ENCODE measurements at regions not wholly inside any gene's neighbourhood (a gene's known extent, or its start where the extent isn't known, plus 50 kb on each side); places are given as distances from the start of the nearest gene placed in this dataset.
A peak's percentile ranks its signal among the peaks of the same experiment; 100 is the strongest.

- no peak for DNase-seq (ENCODE audit: low spot score)
- Mint-ChIP-seq H3K27ac (no peak overlapping the region), H3K4me1 (ENCODE audit: low read depth) (peaks cover 13% of the 10 kb centered on the region), H3K4me3 (no peak overlapping the region), H3K36me3 (ENCODE audit: low read depth) (no peaks in the 10 kb centered on the region), H3K9me3 (no peaks in the 10 kb centered on the region), H3K27me3 (ENCODE audit: insufficient read depth) (peaks cover 1% of the 10 kb centered on the region)
- intact Hi-C loops (cut with micrococcal nuclease): no loop called here
Observed at GRCh38 chrX:38878641-38879340, 77.5 kb downstream of the MID1IP1 start.

- Mint-ChIP-seq H3K9me3 (no peaks in the 10 kb centered on the region), H3K27me3 (ENCODE audit: insufficient read depth) (no peaks in the 10 kb centered on the region), H3K27ac (no peak overlapping the region), H3K36me3 (ENCODE audit: low read depth) (no peaks in the 10 kb centered on the region), H3K4me3 (no peak overlapping the region), H3K4me1 (ENCODE audit: low read depth) (peaks cover 13% of the 10 kb centered on the region)
- intact Hi-C loops (cut with micrococcal nuclease): no loop called here
- no peak for DNase-seq (ENCODE audit: low spot score)
Observed at GRCh38 chrX:38879631-38880220, 78.5 kb downstream of the MID1IP1 start.

GRCh38 chrX:38880296-38880854 lies 79.1 kb downstream of the MID1IP1 start:
- H3K36me3 Mint-ChIP-seq (ENCODE audit: low read depth): no peaks in the 10 kb centered on the region
- H3K27me3 Mint-ChIP-seq (ENCODE audit: insufficient read depth): no peaks in the 10 kb centered on the region
- intact Hi-C loops (cut with micrococcal nuclease): no loop called here
- H3K9me3 Mint-ChIP-seq: no peaks in the 10 kb centered on the region
- no peak overlapping the region for H3K4me3 Mint-ChIP-seq
- H3K27ac Mint-ChIP-seq: no peak overlapping the region
- DNase-seq (ENCODE audit: low spot score): no peak
- peaks cover 13% of the 10 kb centered on the region for H3K4me1 Mint-ChIP-seq (ENCODE audit: low read depth)

GRCh38 chrX:38881066-38881465 lies 79.8 kb downstream of the MID1IP1 start:
- Mint-ChIP-seq H3K4me3 (no peak overlapping the region), H3K27ac (no peak overlapping the region), H3K4me1 (ENCODE audit: low read depth) (peaks cover 13% of the 10 kb centered on the region), H3K27me3 (ENCODE audit: insufficient read depth) (no peaks in the 10 kb centered on the region), H3K9me3 (no peaks in the 10 kb centered on the region), H3K36me3 (ENCODE audit: low read depth) (no peaks in the 10 kb centered on the region)
- intact Hi-C loops (cut with micrococcal nuclease): no loop called here
- DNase-seq (ENCODE audit: low spot score): no peak

- Mint-ChIP-seq H3K36me3 (ENCODE audit: low read depth) (no peaks in the 10 kb centered on the region), H3K27me3 (ENCODE audit: insufficient read depth) (no peaks in the 10 kb centered on the region)
Observed at GRCh38 chrX:38881727-38882126, 80.5 kb downstream of the MID1IP1 start.

GRCh38 chrX:38882894-38883626 lies 81.8 kb downstream of the MID1IP1 start:
- intact Hi-C loops (cut with micrococcal nuclease): no loop called here
- no peaks in the 10 kb centered on the region for H3K9me3 Mint-ChIP-seq
- no peak for DNase-seq (ENCODE audit: low spot score)
- no peak overlapping the region for H3K4me3 Mint-ChIP-seq
- no peak overlapping the region for H3K27ac Mint-ChIP-seq
- H3K4me1 Mint-ChIP-seq (ENCODE audit: low read depth): peaks cover 13% of the 10 kb centered on the region
- no peaks in the 10 kb centered on the region for H3K36me3 Mint-ChIP-seq (ENCODE audit: low read depth)
- no peaks in the 10 kb centered on the region for H3K27me3 Mint-ChIP-seq (ENCODE audit: insufficient read depth)

More at GRCh38 chrX:38881727-38882126, 80.5 kb downstream of the MID1IP1 start:
- Mint-ChIP-seq H3K4me1 (ENCODE audit: low read depth) (peaks cover 13% of the 10 kb centered on the region), H3K27ac (no peak overlapping the region), H3K9me3 (no peaks in the 10 kb centered on the region), H3K4me3 (no peak overlapping the region)
- intact Hi-C loops (cut with micrococcal nuclease): no loop called here
- DNase-seq (ENCODE audit: low spot score): no peak

GRCh38 chrX:38886112-38886511 lies 84.9 kb downstream of the MID1IP1 start:
- no peaks in the 10 kb centered on the region for H3K4me1 Mint-ChIP-seq (ENCODE audit: low read depth)
- H3K9me3 Mint-ChIP-seq: no peaks in the 10 kb centered on the region
- no peaks in the 10 kb centered on the region for H3K36me3 Mint-ChIP-seq (ENCODE audit: low read depth)
- DNase-seq (ENCODE audit: low spot score): no peak
- no peak overlapping the region for H3K4me3 Mint-ChIP-seq
- H3K27ac Mint-ChIP-seq: no peak overlapping the region
- intact Hi-C loops (cut with micrococcal nuclease): no loop called here
- H3K27me3 Mint-ChIP-seq (ENCODE audit: insufficient read depth): no peaks in the 10 kb centered on the region

GRCh38 chrX:38887222-38887621 lies 86.0 kb downstream of the MID1IP1 start:
- Mint-ChIP-seq H3K27me3 (ENCODE audit: insufficient read depth) (no peaks in the 10 kb centered on the region), H3K4me3 (no peak overlapping the region), H3K4me1 (ENCODE audit: low read depth) (peaks cover 8% of the 10 kb centered on the region), H3K36me3 (ENCODE audit: low read depth) (no peaks in the 10 kb centered on the region), H3K27ac (no peak overlapping the region), H3K9me3 (no peaks in the 10 kb centered on the region)
- no peak for DNase-seq (ENCODE audit: low spot score)
- intact Hi-C loops (cut with micrococcal nuclease): no loop called here

GRCh38 chrX:38890326-38890725 lies 89.1 kb downstream of the MID1IP1 start:
- Mint-ChIP-seq H3K9me3 (no peaks in the 10 kb centered on the region), H3K4me1 (ENCODE audit: low read depth) (peaks cover 10% of the 10 kb centered on the region), H3K36me3 (ENCODE audit: low read depth) (no peaks in the 10 kb centered on the region), H3K27ac (no peak overlapping the region), H3K27me3 (ENCODE audit: insufficient read depth) (no peaks in the 10 kb centered on the region), H3K4me3 (no peak overlapping the region)
- intact Hi-C loops (cut with micrococcal nuclease): no loop called here
- no peak for DNase-seq (ENCODE audit: low spot score)

- no peak overlapping the region for H3K4me3 Mint-ChIP-seq
- intact Hi-C loops (cut with micrococcal nuclease): no loop called here
- H3K36me3 Mint-ChIP-seq (ENCODE audit: low read depth): no peaks in the 10 kb centered on the region
- peaks cover 10% of the 10 kb centered on the region for H3K4me1 Mint-ChIP-seq (ENCODE audit: low read depth)
- no peaks in the 10 kb centered on the region for H3K9me3 Mint-ChIP-seq
- no peak for DNase-seq (ENCODE audit: low spot score)
- H3K27ac Mint-ChIP-seq: no peak overlapping the region
- no peaks in the 10 kb centered on the region for H3K27me3 Mint-ChIP-seq (ENCODE audit: insufficient read depth)
Observed at GRCh38 chrX:38890963-38891362, 89.7 kb downstream of the MID1IP1 start.

- Mint-ChIP-seq H3K9me3 (no peaks in the 10 kb centered on the region), H3K27ac (peak overlapping the region; percentile 16), H3K4me3 (no peak overlapping the region), H3K4me1 (ENCODE audit: low read depth) (peaks cover 10% of the 10 kb centered on the region), H3K27me3 (ENCODE audit: insufficient read depth) (peaks cover 3% of the 10 kb centered on the region), H3K36me3 (ENCODE audit: low read depth) (no peaks in the 10 kb centered on the region)
- intact Hi-C loops (cut with micrococcal nuclease): no loop called here
- DNase-seq (ENCODE audit: low spot score): no peak
Observed at GRCh38 chrX:38891641-38892413, 90.6 kb downstream of the MID1IP1 start.

GRCh38 chrX:38893441-38893840 lies 92.2 kb downstream of the MID1IP1 start:
- peaks cover 10% of the 10 kb centered on the region for H3K4me1 Mint-ChIP-seq (ENCODE audit: low read depth)
- peaks cover 3% of the 10 kb centered on the region for H3K27me3 Mint-ChIP-seq (ENCODE audit: insufficient read depth)
- no peaks in the 10 kb centered on the region for H3K36me3 Mint-ChIP-seq (ENCODE audit: low read depth)
- H3K4me3 Mint-ChIP-seq: no peak overlapping the region
- H3K27ac Mint-ChIP-seq: no peak overlapping the region
- no peaks in the 10 kb centered on the region for H3K9me3 Mint-ChIP-seq
- DNase-seq (ENCODE audit: low spot score): no peak
- intact Hi-C loops (cut with micrococcal nuclease): no loop called here
